ENCODE measurements at regions not wholly inside any gene's neighbourhood (a gene's known extent, or its start where the extent isn't known, plus 50 kb on each side); places are given as distances from the start of the nearest gene placed in this dataset.

DNA sequence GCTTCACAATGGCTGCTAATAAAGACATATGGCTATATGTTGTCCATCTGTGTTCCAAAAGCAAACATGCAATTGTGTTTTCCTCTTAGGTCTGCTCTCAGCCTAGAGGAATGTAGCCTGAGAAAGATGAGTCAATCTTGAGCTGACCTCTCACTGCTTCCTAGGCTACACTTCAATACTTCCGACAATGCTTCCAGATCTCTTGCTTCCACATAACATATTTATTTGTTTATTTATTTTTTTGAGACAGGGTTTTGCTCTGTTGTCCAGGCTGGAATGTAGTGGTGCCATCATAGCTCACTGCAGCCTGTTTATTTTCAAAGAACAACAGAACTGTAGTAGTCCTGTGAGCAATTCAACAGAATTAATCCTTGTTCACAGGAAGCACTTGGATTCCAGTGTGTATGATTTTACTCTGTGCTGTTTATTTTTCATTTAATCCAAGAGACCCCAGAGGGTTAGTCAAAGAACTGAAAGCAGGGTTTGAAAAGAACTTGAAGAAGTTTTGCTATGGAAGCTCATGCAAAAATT is 437.9 kb downstream of the TXNL1 start:
- TF ChIP-seq, protein P1, sequence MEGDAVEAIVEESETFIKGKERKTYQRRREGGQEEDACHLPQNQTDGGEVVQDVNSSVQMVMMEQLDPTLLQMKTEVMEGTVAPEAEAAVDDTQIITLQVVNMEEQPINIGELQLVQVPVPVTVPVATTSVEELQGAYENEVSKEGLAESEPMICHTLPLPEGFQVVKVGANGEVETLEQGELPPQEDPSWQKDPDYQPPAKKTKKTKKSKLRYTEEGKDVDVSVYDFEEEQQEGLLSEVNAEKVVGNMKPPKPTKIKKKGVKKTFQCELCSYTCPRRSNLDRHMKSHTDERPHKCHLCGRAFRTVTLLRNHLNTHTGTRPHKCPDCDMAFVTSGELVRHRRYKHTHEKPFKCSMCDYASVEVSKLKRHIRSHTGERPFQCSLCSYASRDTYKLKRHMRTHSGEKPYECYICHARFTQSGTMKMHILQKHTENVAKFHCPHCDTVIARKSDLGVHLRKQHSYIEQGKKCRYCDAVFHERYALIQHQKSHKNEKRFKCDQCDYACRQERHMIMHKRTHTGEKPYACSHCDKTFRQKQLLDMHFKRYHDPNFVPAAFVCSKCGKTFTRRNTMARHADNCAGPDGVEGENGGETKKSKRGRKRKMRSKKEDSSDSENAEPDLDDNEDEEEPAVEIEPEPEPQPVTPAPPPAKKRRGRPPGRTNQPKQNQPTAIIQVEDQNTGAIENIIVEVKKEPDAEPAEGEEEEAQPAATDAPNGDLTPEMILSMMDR (IDR thresholded peaks at IDR 0.05; ENCODE audit: low read length) = no peak
- no peak for TF ChIP-seq EZH2 (IDR thresholded peaks at IDR 0.05; ENCODE audit: borderline replicate concordance, low read length)

Measured in OCI-LY1 (cell line).